GM21390 (cell line): ENCODE measurements at regions not wholly inside any gene's neighbourhood (a gene's known extent, or its start where the extent isn't known, plus 50 kb on each side); places are given as distances from the start of the nearest gene placed in this dataset.
"Not testable (repeated sequence)": the region's sequence is repeated elsewhere in the genome, so short reads cannot be mapped to it uniquely, and the experiment has no call there.

ENCODE experiments used
- ATAC-seq: cut with Tn5 transposase; IDR thresholded peaks from one replicate; pipeline ENCODE4 v1.9.1; 2021; ENCODE audit not compliant: unreplicated experiment

GRCh38 chr18:66300141-66300540 lies 303.7 kb downstream of the CDH19 start:
- no peak for ATAC-seq

- ATAC-seq, result no peak
These were observed 323.4 kb downstream of the CDH19 start for GRCh38 chr18:66280470-66280869.

- no peak for ATAC-seq
These were observed 331.9 kb downstream of the CDH19 start for GRCh38 chr18:66271962-66272361.

GRCh38 chr18:66264130-66264529 lies 339.8 kb downstream of the CDH19 start:
- no peak for ATAC-seq

- ATAC-seq, result no peak
These were observed 349.8 kb downstream of the CDH19 start for GRCh38 chr18:66254121-66254520.

- no peak for ATAC-seq
These were observed 351.2 kb downstream of the CDH19 start for GRCh38 chr18:66252703-66253102.

- no peak for ATAC-seq
These were observed 368.7 kb downstream of the CDH19 start for GRCh38 chr18:66235206-66235605.

- no peak for ATAC-seq
These were observed 377.1 kb downstream of the CDH19 start for GRCh38 chr18:66226782-66227181.

- ATAC-seq, result not testable (repeated sequence)
These were observed 380.6 kb downstream of the CDH19 start for GRCh38 chr18:66223317-66223716.

GRCh38 chr18:66222174-66222573 lies 381.7 kb downstream of the CDH19 start:
- ATAC-seq, result no peak

GRCh38 chr18:66219817-66220216 lies 384.1 kb downstream of the CDH19 start:
- no peak for ATAC-seq

GRCh38 chr18:66211749-66212148 lies 392.1 kb downstream of the CDH19 start:
- no peak for ATAC-seq

GRCh38 chr18:66210875-66211274 lies 393.0 kb downstream of the CDH19 start:
- ATAC-seq, result no peak

- ATAC-seq, result no peak
These were observed 394.2 kb downstream of the CDH19 start for GRCh38 chr18:66209656-66210055.

- no peak for ATAC-seq
These were observed 407.1 kb downstream of the CDH19 start for GRCh38 chr18:66196805-66197204.

GRCh38 chr18:66193938-66194337 lies 410.0 kb downstream of the CDH19 start:
- no peak for ATAC-seq

- ATAC-seq, result no peak
These were observed 410.5 kb downstream of the CDH19 start for GRCh38 chr18:66193394-66193793.

GRCh38 chr18:66168685-66169235 lies 417.9 kb downstream of the CDH7 start:
- ATAC-seq, result no peak

- ATAC-seq, result no peak
These were observed 417.2 kb downstream of the CDH7 start for GRCh38 chr18:66167829-66168684.

GRCh38 chr18:66160007-66160406 lies 409.2 kb downstream of the CDH7 start:
- ATAC-seq, result no peak

- ATAC-seq, result no peak
These were observed 408.6 kb downstream of the CDH7 start for GRCh38 chr18:66159451-66159850.

GRCh38 chr18:66156946-66157687 lies 406.3 kb downstream of the CDH7 start:
- peak; percentile 87 for ATAC-seq
